ENCODE measurements at regions not wholly inside any gene's neighbourhood (a gene's known extent, or its start where the extent isn't known, plus 50 kb on each side); places are given as distances from the start of the nearest gene placed in this dataset.

- H3K4me3 ChIP-seq: no peak overlapping the region
- H3K27me3 ChIP-seq: no peaks in the 10 kb centered on the region
- H3K4me1 ChIP-seq: no peaks in the 10 kb centered on the region
- 80 to 87% (median 86%) methylated on average over 3 of the region's 3 CpGs for WGBS, 4 donors
- no peak overlapping the region for H3K27ac ChIP-seq
- intact Hi-C loops (cut with DNase I): no loop called here
- H3K9me3 ChIP-seq: no peaks in the 10 kb centered on the region
- DNase-seq (no peak), ATAC-seq (no peak)
- TF ChIP-seq POLR2A (IDR thresholded peaks at IDR 0.05): no peak
- TF ChIP-seq CTCF (IDR thresholded peaks at IDR 0.05): no peak
- no peaks in the 10 kb centered on the region for H3K36me3 ChIP-seq
Measured at GRCh38 chr2:212727751-212728150, 189.1 kb upstream of the ERBB4 start.

GRCh38 chr2:212726403-212726802 lies 187.8 kb upstream of the ERBB4 start:
- intact Hi-C loops (cut with DNase I): no loop called here
- Histone ChIP-seq H3K9me3 (peaks cover 0 to 7% (median 0%) of the 10 kb centered on the region in 12 donors), H3K36me3 (no peaks in the 10 kb centered on the region), H3K27ac (no peak overlapping the region), H3K4me3 (no peak overlapping the region), H3K27me3 (no peaks in the 10 kb centered on the region), H3K4me1 (no peaks in the 10 kb centered on the region)
- ATAC-seq (no peak), DNase-seq (no peak)
- WGBS, 4 donors: 58 to 84% (median 60%) methylated on average over 2 of the region's 2 CpGs
- TF ChIP-seq CTCF (IDR thresholded peaks at IDR 0.05) (no peak), POLR2A (IDR thresholded peaks at IDR 0.05) (no peak)

GRCh38 chr2:212725180-212725579 lies 186.6 kb upstream of the ERBB4 start:
- WGBS, 4 donors: 78 to 84% (median 81%) methylated on average over 4 of the region's 4 CpGs
- no peak for TF ChIP-seq CTCF (IDR thresholded peaks at IDR 0.05)
- TF ChIP-seq POLR2A (IDR thresholded peaks at IDR 0.05): no peak
- Histone ChIP-seq H3K4me1 (no peaks in the 10 kb centered on the region), H3K27ac (no peak overlapping the region), H3K27me3 (no peaks in the 10 kb centered on the region), H3K36me3 (no peaks in the 10 kb centered on the region), H3K4me3 (no peak overlapping the region), H3K9me3 (peaks cover 0 to 8% (median 0%) of the 10 kb centered on the region in 12 donors)
- DNase-seq (no peak), ATAC-seq (no peak)
- intact Hi-C loops (cut with DNase I): no loop called here

GRCh38 chr2:212723226-212723625 lies 184.6 kb upstream of the ERBB4 start:
- Histone ChIP-seq H3K27ac (no peak overlapping the region), H3K9me3 (peaks cover 0 to 8% (median 0%) of the 10 kb centered on the region in 12 donors), H3K27me3 (no peaks in the 10 kb centered on the region), H3K4me3 (no peak overlapping the region), H3K36me3 (no peaks in the 10 kb centered on the region), H3K4me1 (no peaks in the 10 kb centered on the region)
- DNase-seq (no peak), ATAC-seq (no peak)
- intact Hi-C loops (cut with DNase I): no loop called here
- 62 to 71% (median 67%) methylated on average over 1 of the region's 1 CpG for WGBS, 4 donors
- TF ChIP-seq POLR2A (IDR thresholded peaks at IDR 0.05): no peak
- TF ChIP-seq CTCF (IDR thresholded peaks at IDR 0.05): no peak
